Renal cortex interstitium (tissue), 11 donors: ENCODE measurements at regions not wholly inside any gene's neighbourhood (a gene's known extent, or its start where the extent isn't known, plus 50 kb on each side); places are given as distances from the start of the nearest gene placed in this dataset.

Source experiments
- DNase-seq, 11 donors: peaks; one replicate each; pipeline ENCODE4 v3.0.0-alpha.2; 2013; ENCODE audit warnings: low read depth in 9 of 11, low spot score in 4 of 11; ENCODE audit errors: extremely low read depth in 1 of 11

GRCh38 chr10:57823398-57823797 lies 444.3 kb downstream of the IPMK start:
- DNase-seq = no peak

- no peak for DNase-seq
These were observed 444.7 kb downstream of the IPMK start for GRCh38 chr10:57822965-57823364.

- DNase-seq = no peak
These were observed 449.2 kb downstream of the IPMK start for GRCh38 chr10:57818522-57818921.

- DNase-seq = no peak
These were observed 450.0 kb downstream of the IPMK start for GRCh38 chr10:57817741-57818140.

GRCh38 chr10:57815949-57816348 lies 451.7 kb downstream of the IPMK start:
- no peak for DNase-seq

- DNase-seq = no peak
These were observed 457.7 kb downstream of the IPMK start for GRCh38 chr10:57809961-57810360.

GRCh38 chr10:57807906-57808305 lies 459.8 kb downstream of the IPMK start:
- DNase-seq = no peak

GRCh38 chr10:57806675-57807074 lies 461.0 kb downstream of the IPMK start:
- no peak for DNase-seq

GRCh38 chr10:57799625-57800024 lies 468.1 kb downstream of the IPMK start:
- no peak for DNase-seq

- DNase-seq = no peak
These were observed 468.9 kb downstream of the IPMK start for GRCh38 chr10:57798830-57799229.

GRCh38 chr10:57791546-57791945 lies 476.1 kb downstream of the IPMK start:
- no peak for DNase-seq

GRCh38 chr10:57790703-57791102 lies 477.0 kb downstream of the IPMK start:
- no peak for DNase-seq

- no peak for DNase-seq
These were observed 479.6 kb downstream of the IPMK start for GRCh38 chr10:57788117-57788516.

- DNase-seq = no peak
These were observed 480.6 kb downstream of the IPMK start for GRCh38 chr10:57786850-57787750.

- DNase-seq = no peak
These were observed 481.4 kb downstream of the IPMK start for GRCh38 chr10:57786331-57786730.

GRCh38 chr10:57785546-57785945 lies 482.1 kb downstream of the IPMK start:
- DNase-seq = no peak

- DNase-seq = no peak
These were observed 482.6 kb downstream of the IPMK start for GRCh38 chr10:57785068-57785467.

- DNase-seq = no peak
These were observed 490.8 kb downstream of the IPMK start for GRCh38 chr10:57776688-57777432.

GRCh38 chr10:57775250-57775649 lies 492.4 kb downstream of the IPMK start:
- no peak for DNase-seq

GRCh38 chr10:57769298-57769697 lies 498.4 kb downstream of the IPMK start:
- DNase-seq = no peak
